ENCODE measurements at regions not wholly inside any gene's neighbourhood (a gene's known extent, or its start where the extent isn't known, plus 50 kb on each side); places are given as distances from the start of the nearest gene placed in this dataset.

- no peak overlapping the region for H3K4me3 ChIP-seq (ENCODE audit: low read length in 2 of 2)
- H3K9ac ChIP-seq (ENCODE audit: low read length in 2 of 2) = no peak overlapping the region
- peaks cover 0 to 5% of the 10 kb centered on the region in 2 donors for H3K9me3 ChIP-seq (ENCODE audit: control insufficient read depth in 2 of 2, low read length in 2 of 2)
- peaks cover 0 to 2% of the 10 kb centered on the region in 2 donors for H3K27me3 ChIP-seq (ENCODE audit: control insufficient read depth in 1 of 2, insufficient read depth in 2 of 2, low read length in 2 of 2)
- no peaks in the 10 kb centered on the region for H3K4me1 ChIP-seq (ENCODE audit: control insufficient read depth, insufficient read depth, low read length)
- H3K27ac ChIP-seq (ENCODE audit: low read length) = no peak overlapping the region
- H3K36me3 ChIP-seq (ENCODE audit: control insufficient read depth in 2 of 2, insufficient read depth in 2 of 2, low read length in 2 of 2) = no peaks in the 10 kb centered on the region
Measured at GRCh38 chr10:117472872-117473271, 69.7 kb upstream of the EMX2 start.

GRCh38 chr10:117471344-117471874, 71.1 kb upstream of the EMX2 start:
- Histone ChIP-seq H3K27me3 (ENCODE audit: control insufficient read depth in 1 of 2, insufficient read depth in 2 of 2, low read length in 2 of 2) (peaks cover 0 to 6% of the 10 kb centered on the region in 2 donors), H3K9me3 (ENCODE audit: control insufficient read depth in 2 of 2, low read length in 2 of 2) (peaks cover 0 to 5% of the 10 kb centered on the region in 2 donors)

GRCh38 chr10:117470733-117471132, 71.8 kb upstream of the EMX2 start:
- H3K9ac ChIP-seq (ENCODE audit: low read length in 2 of 2) = no peak overlapping the region
- no peak overlapping the region for H3K4me3 ChIP-seq (ENCODE audit: low read length in 2 of 2)
- no peaks in the 10 kb centered on the region for H3K36me3 ChIP-seq (ENCODE audit: control insufficient read depth in 2 of 2, insufficient read depth in 2 of 2, low read length in 2 of 2)
- H3K27me3 ChIP-seq (ENCODE audit: control insufficient read depth in 1 of 2, insufficient read depth in 2 of 2, low read length in 2 of 2) = peaks cover 0 to 6% of the 10 kb centered on the region in 2 donors
- H3K9me3 ChIP-seq (ENCODE audit: control insufficient read depth in 2 of 2, low read length in 2 of 2) = peaks cover 0 to 2% of the 10 kb centered on the region in 2 donors
- no peak overlapping the region for H3K27ac ChIP-seq (ENCODE audit: low read length)
- H3K4me1 ChIP-seq (ENCODE audit: control insufficient read depth, insufficient read depth, low read length) = no peaks in the 10 kb centered on the region

More at GRCh38 chr10:117471344-117471874, 71.1 kb upstream of the EMX2 start:
- Histone ChIP-seq H3K4me1 (ENCODE audit: control insufficient read depth, insufficient read depth, low read length) (no peaks in the 10 kb centered on the region), H3K9ac (ENCODE audit: low read length in 2 of 2) (no peak overlapping the region), H3K36me3 (ENCODE audit: control insufficient read depth in 2 of 2, insufficient read depth in 2 of 2, low read length in 2 of 2) (no peaks in the 10 kb centered on the region), H3K27ac (ENCODE audit: low read length) (no peak overlapping the region), H3K4me3 (ENCODE audit: low read length in 2 of 2) (no peak overlapping the region)

- Histone ChIP-seq H3K9me3 (ENCODE audit: control insufficient read depth in 2 of 2, low read length in 2 of 2) (peaks cover 0 to 4% of the 10 kb centered on the region in 2 donors), H3K27ac (ENCODE audit: low read length) (no peak overlapping the region), H3K4me3 (ENCODE audit: low read length in 2 of 2) (no peak overlapping the region), H3K9ac (ENCODE audit: low read length in 2 of 2) (no peak overlapping the region), H3K36me3 (ENCODE audit: control insufficient read depth in 2 of 2, insufficient read depth in 2 of 2, low read length in 2 of 2) (no peaks in the 10 kb centered on the region), H3K27me3 (ENCODE audit: control insufficient read depth in 1 of 2, insufficient read depth in 2 of 2, low read length in 2 of 2) (peaks cover 0 to 6% of the 10 kb centered on the region in 2 donors), H3K4me1 (ENCODE audit: control insufficient read depth, insufficient read depth, low read length) (no peaks in the 10 kb centered on the region)
Measured at GRCh38 chr10:117468665-117469064, 73.9 kb upstream of the EMX2 start.

GRCh38 chr10:117464176-117464575, 78.4 kb upstream of the EMX2 start:
- Histone ChIP-seq H3K4me1 (ENCODE audit: control insufficient read depth, insufficient read depth, low read length) (no peaks in the 10 kb centered on the region), H3K36me3 (ENCODE audit: control insufficient read depth in 2 of 2, insufficient read depth in 2 of 2, low read length in 2 of 2) (no peaks in the 10 kb centered on the region), H3K9me3 (ENCODE audit: control insufficient read depth in 2 of 2, low read length in 2 of 2) (peaks cover 0 to 7% of the 10 kb centered on the region in 2 donors), H3K4me3 (ENCODE audit: low read length in 2 of 2) (no peak overlapping the region), H3K9ac (ENCODE audit: low read length in 2 of 2) (no peak overlapping the region), H3K27ac (ENCODE audit: low read length) (no peak overlapping the region), H3K27me3 (ENCODE audit: control insufficient read depth in 1 of 2, insufficient read depth in 2 of 2, low read length in 2 of 2) (peaks cover 0 to 3% of the 10 kb centered on the region in 2 donors)

GRCh38 chr10:117463545-117463920, 79.0 kb upstream of the EMX2 start:
- Histone ChIP-seq H3K27ac (ENCODE audit: low read length) (no peak overlapping the region), H3K27me3 (ENCODE audit: control insufficient read depth in 1 of 2, insufficient read depth in 2 of 2, low read length in 2 of 2) (peaks cover 0 to 3% of the 10 kb centered on the region in 2 donors), H3K36me3 (ENCODE audit: control insufficient read depth in 2 of 2, insufficient read depth in 2 of 2, low read length in 2 of 2) (no peaks in the 10 kb centered on the region), H3K9me3 (ENCODE audit: control insufficient read depth in 2 of 2, low read length in 2 of 2) (peaks cover 0 to 7% of the 10 kb centered on the region in 2 donors), H3K4me1 (ENCODE audit: control insufficient read depth, insufficient read depth, low read length) (no peaks in the 10 kb centered on the region), H3K9ac (ENCODE audit: low read length in 2 of 2) (no peak overlapping the region), H3K4me3 (ENCODE audit: low read length in 2 of 2) (no peak overlapping the region)

GRCh38 chr10:117462816-117463544, 79.6 kb upstream of the EMX2 start:
- Histone ChIP-seq H3K4me1 (ENCODE audit: control insufficient read depth, insufficient read depth, low read length) (no peaks in the 10 kb centered on the region), H3K36me3 (ENCODE audit: control insufficient read depth in 2 of 2, insufficient read depth in 2 of 2, low read length in 2 of 2) (no peaks in the 10 kb centered on the region), H3K9ac (ENCODE audit: low read length in 2 of 2) (no peak overlapping the region), H3K27me3 (ENCODE audit: control insufficient read depth in 1 of 2, insufficient read depth in 2 of 2, low read length in 2 of 2) (peaks cover 0 to 6% of the 10 kb centered on the region in 2 donors), H3K27ac (ENCODE audit: low read length) (no peak overlapping the region), H3K4me3 (ENCODE audit: low read length in 2 of 2) (no peak overlapping the region), H3K9me3 (ENCODE audit: control insufficient read depth in 2 of 2, low read length in 2 of 2) (peaks cover 0 to 7% of the 10 kb centered on the region in 2 donors)

- H3K36me3 ChIP-seq (ENCODE audit: control insufficient read depth in 2 of 2, insufficient read depth in 2 of 2, low read length in 2 of 2) = no peaks in the 10 kb centered on the region
- peaks cover 0 to 7% of the 10 kb centered on the region in 2 donors for H3K9me3 ChIP-seq (ENCODE audit: control insufficient read depth in 2 of 2, low read length in 2 of 2)
- no peak overlapping the region for H3K4me3 ChIP-seq (ENCODE audit: low read length in 2 of 2)
- H3K9ac ChIP-seq (ENCODE audit: low read length in 2 of 2) = no peak overlapping the region
- peaks cover 0 to 6% of the 10 kb centered on the region in 2 donors for H3K27me3 ChIP-seq (ENCODE audit: control insufficient read depth in 1 of 2, insufficient read depth in 2 of 2, low read length in 2 of 2)
- H3K27ac ChIP-seq (ENCODE audit: low read length) = no peak overlapping the region
- no peaks in the 10 kb centered on the region for H3K4me1 ChIP-seq (ENCODE audit: control insufficient read depth, insufficient read depth, low read length)
Measured at GRCh38 chr10:117462424-117462792, 80.1 kb upstream of the EMX2 start.

GRCh38 chr10:117461766-117462423, 80.7 kb upstream of the EMX2 start:
- Histone ChIP-seq H3K4me1 (ENCODE audit: control insufficient read depth, insufficient read depth, low read length) (no peaks in the 10 kb centered on the region), H3K9ac (ENCODE audit: low read length in 2 of 2) (no peak overlapping the region), H3K9me3 (ENCODE audit: control insufficient read depth in 2 of 2, low read length in 2 of 2) (peaks cover 0 to 7% of the 10 kb centered on the region in 2 donors), H3K36me3 (ENCODE audit: control insufficient read depth in 2 of 2, insufficient read depth in 2 of 2, low read length in 2 of 2) (no peaks in the 10 kb centered on the region), H3K4me3 (ENCODE audit: low read length in 2 of 2) (no peak overlapping the region), H3K27ac (ENCODE audit: low read length) (no peak overlapping the region), H3K27me3 (ENCODE audit: control insufficient read depth in 1 of 2, insufficient read depth in 2 of 2, low read length in 2 of 2) (peaks cover 0 to 5% of the 10 kb centered on the region in 2 donors)

GRCh38 chr10:117460846-117461765, 81.4 kb upstream of the EMX2 start:
- H3K4me3 ChIP-seq (ENCODE audit: low read length in 2 of 2) = no peak overlapping the region
- no peak overlapping the region for H3K9ac ChIP-seq (ENCODE audit: low read length in 2 of 2)
- H3K4me1 ChIP-seq (ENCODE audit: control insufficient read depth, insufficient read depth, low read length) = no peaks in the 10 kb centered on the region
- H3K27ac ChIP-seq (ENCODE audit: low read length) = no peak overlapping the region
- peaks cover 0 to 5% of the 10 kb centered on the region in 2 donors for H3K27me3 ChIP-seq (ENCODE audit: control insufficient read depth in 1 of 2, insufficient read depth in 2 of 2, low read length in 2 of 2)
- H3K36me3 ChIP-seq (ENCODE audit: control insufficient read depth in 2 of 2, insufficient read depth in 2 of 2, low read length in 2 of 2) = no peaks in the 10 kb centered on the region
- H3K9me3 ChIP-seq (ENCODE audit: control insufficient read depth in 2 of 2, low read length in 2 of 2) = peaks cover 0 to 7% of the 10 kb centered on the region in 2 donors

Data from stomach smooth muscle (tissue), 2 donors.